C1 segment of cervical spinal cord (tissue), 14 donors: ENCODE measurements at regions not wholly inside any gene's neighbourhood (a gene's known extent, or its start where the extent isn't known, plus 50 kb on each side); places are given as distances from the start of the nearest gene placed in this dataset.

Experiments used
- DNase-seq, 14 donors: peaks; one replicate each; lab custom pipeline; 2025; lab: John Stamatoyannopoulos, UW

- DNase-seq = no peak
These were observed 74.1 kb upstream of the LRATD1 start for GRCh38 chr2:14558335-14558919.

GRCh38 chr2:14560716-14561115 lies 71.8 kb upstream of the LRATD1 start:
- no peak for DNase-seq

GRCh38 chr2:14563324-14563723 lies 69.2 kb upstream of the LRATD1 start:
- DNase-seq = no peak

- DNase-seq = no peak
These were observed 66.9 kb upstream of the LRATD1 start for GRCh38 chr2:14565666-14566065.

- DNase-seq = no peak
These were observed 65.0 kb upstream of the LRATD1 start for GRCh38 chr2:14567561-14567960.

- DNase-seq = no peak
These were observed 63.2 kb upstream of the LRATD1 start for GRCh38 chr2:14569294-14569693.

- no peak for DNase-seq
These were observed 59.9 kb upstream of the LRATD1 start for GRCh38 chr2:14572633-14573032.

- DNase-seq = no peak
These were observed 54.7 kb upstream of the LRATD1 start for GRCh38 chr2:14577843-14578242.
